ENCODE measurements at regions not wholly inside any gene's neighbourhood (a gene's known extent, or its start where the extent isn't known, plus 50 kb on each side); places are given as distances from the start of the nearest gene placed in this dataset.
A peak's percentile ranks its signal among the peaks of the same experiment; 100 is the strongest.

- peak in 1 of 2 donors; percentile 7 for DNase-seq
Observed at GRCh38 chr20:57090590-57091560, 175.6 kb downstream of the BMP7 start.

DNA sequence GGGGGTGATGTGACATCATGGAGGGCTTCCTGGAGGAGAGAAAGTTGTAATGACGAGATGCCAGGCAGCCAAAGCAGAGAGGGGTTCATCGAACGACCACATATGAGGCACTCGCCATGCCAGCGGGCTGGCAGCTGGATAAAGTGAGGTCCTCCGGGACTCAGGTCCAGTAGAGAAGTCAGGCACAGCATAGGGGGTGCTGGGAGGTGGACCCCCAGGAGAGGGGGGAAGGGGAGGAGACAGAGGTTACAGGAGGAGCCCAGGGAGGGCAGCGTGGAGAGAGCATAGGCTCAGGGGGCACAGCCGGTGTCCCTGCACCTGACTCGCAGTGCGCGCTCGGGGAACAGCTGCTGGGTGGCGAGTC is 174.7 kb downstream of the BMP7 start:
- DNase-seq: no peak

GRCh38 chr20:57092112-57092899 is 174.1 kb downstream of the BMP7 start:
- DNase-seq: peak; percentile 36 to 42

GRCh38 chr20:57092900-57093530 is 173.4 kb downstream of the BMP7 start:
- no peak for DNase-seq

- DNase-seq: no peak
Observed at GRCh38 chr20:57093766-57094165, 172.7 kb downstream of the BMP7 start.

GRCh38 chr20:57094252-57094891 is 172.1 kb downstream of the BMP7 start:
- no peak for DNase-seq

GRCh38 chr20:57094991-57095390 is 171.4 kb downstream of the BMP7 start:
- no peak for DNase-seq

DNA sequence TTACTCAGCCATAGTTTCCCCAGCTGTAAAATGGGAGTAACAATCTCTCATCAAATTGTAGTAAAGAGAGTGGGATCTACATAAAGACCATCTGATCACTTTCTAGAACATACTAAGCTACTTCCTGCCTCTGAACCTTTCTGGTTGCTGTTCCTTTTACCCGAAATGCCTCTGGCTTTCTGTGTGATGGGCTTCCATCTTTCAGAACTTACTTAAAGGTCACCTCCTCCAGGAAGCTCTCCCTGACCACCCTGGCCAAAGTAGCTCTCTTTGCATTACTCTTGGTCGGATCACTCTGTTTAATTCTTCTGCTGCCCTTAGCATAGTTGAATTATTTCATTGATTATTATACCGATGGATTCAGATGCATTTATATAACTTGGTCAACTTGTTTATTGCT is 171.0 kb downstream of the BMP7 start:
- no peak for DNase-seq

GRCh38 chr20:57097245-57097915 is 169.1 kb downstream of the BMP7 start:
- DNase-seq: no peak

- no peak for DNase-seq
Observed at GRCh38 chr20:57102160-57102559, 164.3 kb downstream of the BMP7 start.

GRCh38 chr20:57102566-57102965 is 163.9 kb downstream of the BMP7 start:
- DNase-seq: no peak

DNA sequence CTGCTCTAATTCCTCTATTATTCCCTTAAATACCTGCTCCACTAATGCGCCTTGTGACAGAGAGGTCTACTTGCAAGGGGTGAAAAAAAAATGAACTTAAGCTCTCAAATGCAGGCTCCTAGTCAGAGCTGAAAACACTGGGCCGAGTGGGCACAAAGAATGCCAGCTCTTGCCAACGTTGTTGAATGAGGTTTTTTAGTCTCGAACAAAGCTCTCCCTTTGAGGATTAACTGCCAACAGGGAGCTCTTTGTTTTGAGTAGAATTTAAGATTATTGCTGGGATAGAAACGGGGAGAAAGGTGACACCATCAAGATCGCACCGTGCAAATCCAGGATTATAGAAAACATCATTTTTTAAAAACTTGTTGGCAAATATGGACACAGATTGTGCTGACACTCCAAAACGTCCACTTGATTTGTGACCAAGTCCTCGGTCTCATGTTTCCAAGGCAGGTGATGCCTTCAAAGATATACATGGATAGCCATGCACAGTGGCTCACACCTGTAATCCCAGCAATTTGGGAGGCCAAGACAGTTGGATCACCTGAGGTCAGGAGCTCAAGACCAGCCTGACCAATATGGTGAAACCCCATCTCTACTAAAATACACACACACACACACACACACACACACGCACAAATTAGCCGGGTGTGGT is 163.2 kb downstream of the BMP7 start:
- DNase-seq: no peak

- DNase-seq: no peak
Observed at GRCh38 chr20:57104113-57104512, 162.3 kb downstream of the BMP7 start.

GRCh38 chr20:57104651-57105204 is 161.7 kb downstream of the BMP7 start:
- DNase-seq: no peak

DNA sequence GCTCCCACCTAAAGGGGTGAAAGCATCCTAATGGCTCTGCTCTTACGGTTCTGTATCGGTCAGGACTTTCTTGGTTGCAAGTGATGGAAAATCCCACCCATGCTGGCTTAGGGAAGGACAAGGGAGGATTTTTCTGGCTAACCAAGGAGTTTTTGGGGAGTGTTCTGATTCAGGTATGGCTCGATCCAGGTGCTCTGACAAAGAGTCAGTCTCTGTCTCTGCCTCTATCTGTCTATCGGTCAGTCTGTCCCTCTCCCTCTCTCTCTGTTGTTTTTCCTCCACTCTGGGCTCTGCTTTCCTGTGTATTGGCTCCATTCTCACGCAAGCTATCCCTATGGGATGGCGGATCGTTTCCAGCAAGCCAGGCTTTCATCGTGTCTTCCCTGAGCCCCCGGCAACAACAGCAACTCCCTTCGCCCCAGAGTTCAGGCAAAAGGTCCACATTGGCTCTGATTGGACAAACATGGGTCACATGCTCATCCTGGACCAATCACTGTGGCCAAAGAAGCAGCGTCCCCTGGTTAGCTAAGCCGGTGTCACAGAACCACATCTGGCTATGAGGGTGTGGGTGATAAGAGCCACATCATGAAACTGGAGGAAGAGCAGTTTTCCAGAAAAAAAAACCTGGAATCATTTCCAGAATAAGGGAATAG is 160.3 kb downstream of the BMP7 start:
- no peak for DNase-seq

GRCh38 chr20:57106692-57107091 is 159.7 kb downstream of the BMP7 start:
- no peak for DNase-seq

DNA sequence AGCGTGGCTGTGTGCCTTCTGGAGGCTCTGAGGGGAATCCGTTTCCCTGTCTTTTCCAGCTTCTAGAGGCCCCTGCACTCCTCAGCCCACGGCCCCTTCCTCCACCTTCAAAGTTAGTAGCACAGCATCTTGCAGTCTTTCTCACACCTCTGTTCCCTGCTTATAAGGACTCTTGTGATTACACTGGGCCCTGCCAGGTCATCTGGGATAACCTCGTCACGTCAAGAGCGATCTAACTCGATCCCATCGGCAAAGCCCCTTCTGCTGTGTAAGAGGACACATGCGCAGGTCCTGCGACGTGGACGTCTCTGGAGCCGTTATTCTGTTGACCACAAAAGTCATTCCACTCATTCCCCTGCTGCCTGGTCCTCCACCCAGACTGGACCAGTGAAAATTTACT is 159.2 kb downstream of the BMP7 start:
- DNase-seq: no peak

- DNase-seq: no peak
Observed at GRCh38 chr20:57108218-57108617, 158.2 kb downstream of the BMP7 start.

DNA sequence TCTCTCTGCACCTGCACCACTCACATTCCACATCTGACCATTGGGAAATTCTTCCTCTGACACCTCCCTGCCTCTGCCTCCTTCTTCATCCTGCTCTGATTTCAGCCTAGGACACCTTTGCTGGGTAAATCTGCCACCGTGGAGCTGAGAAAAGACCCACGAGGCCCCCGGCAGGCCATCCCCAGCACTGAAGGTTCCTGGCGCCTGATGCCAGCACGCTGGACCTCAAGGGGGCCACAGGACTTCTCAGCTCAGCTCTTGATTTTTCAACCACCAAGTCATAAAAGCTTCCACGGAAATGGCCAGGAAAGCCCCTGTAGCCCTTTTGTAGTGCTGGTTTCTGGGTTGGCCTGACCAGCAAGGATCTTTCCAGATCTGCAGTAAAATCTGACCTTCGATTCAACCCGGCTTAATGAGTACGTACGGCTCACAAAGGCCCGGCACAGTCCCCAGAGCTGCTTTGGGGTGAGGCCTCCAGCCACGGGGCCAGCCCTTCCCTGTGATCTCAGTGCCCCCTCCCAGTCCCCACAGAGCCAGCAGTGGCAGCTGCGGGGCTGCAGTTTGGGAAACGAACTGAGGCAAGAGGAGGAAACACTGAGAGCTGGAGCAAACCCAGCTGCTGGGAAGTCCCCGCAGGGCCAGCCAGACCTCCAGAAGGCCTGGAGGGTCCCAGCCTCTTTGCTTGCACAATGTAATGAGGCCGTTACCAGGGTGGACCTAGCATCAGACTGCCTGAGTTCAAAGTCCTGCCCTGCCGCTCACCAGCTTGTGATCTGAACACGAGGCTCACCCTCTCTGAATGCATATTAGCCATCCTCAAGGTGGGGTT is 157.5 kb downstream of the BMP7 start:
- DNase-seq: no peak

DNA sequence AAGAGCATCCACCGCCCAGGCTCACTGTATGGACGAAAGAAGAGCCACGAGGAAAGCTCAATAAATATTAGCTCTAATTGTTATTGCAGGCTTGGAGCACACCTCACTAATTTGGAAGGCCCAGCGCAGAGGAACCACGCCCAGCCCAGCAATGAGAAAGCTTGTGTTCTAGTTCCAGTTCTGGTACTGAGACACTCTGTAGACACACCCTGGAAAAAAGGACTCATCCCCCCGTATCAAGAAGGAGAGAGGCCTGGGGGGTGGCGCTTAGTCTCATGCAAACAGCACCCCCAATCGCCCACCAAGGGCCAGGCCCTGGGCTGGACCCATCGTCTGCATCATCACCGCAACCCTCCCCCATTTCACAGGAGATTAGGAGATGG is 156.9 kb downstream of the BMP7 start:
- DNase-seq: no peak
